ENCODE measurements at regions not wholly inside any gene's neighbourhood (a gene's known extent, or its start where the extent isn't known, plus 50 kb on each side); places are given as distances from the start of the nearest gene placed in this dataset.

DNA sequence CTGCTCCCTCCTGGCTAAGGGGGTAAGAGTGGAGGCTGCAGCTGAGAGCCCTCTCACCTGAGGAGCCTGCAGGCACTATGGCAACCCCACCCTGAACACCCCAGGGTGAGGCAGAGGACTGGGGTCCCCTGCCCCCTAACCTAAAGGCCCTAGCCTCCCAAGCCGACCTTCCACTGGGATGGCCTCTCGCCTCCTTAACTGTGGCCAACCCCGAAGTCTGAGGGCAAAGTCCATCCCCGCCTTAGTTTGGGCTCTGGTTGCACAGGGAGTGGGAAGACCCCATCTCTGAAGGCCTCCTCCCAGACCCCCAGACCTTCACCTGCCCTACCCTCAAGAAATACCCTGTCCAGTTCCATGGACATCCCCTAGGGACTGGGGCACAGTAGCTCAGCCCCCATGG lies 100.6 kb upstream of the PRR23E start:
- Histone ChIP-seq H2BK15ac (ENCODE audit: low read depth, low read length) (no peak overlapping the region), H3K27ac (ENCODE audit: insufficient read length, low read depth, low read length) (no peak overlapping the region), H3K23ac (ENCODE audit: insufficient read length, low read depth, low read length) (no peak overlapping the region), H3K27me3 (ENCODE audit: insufficient read depth, low read length) (no peaks in the 10 kb centered on the region), H3K79me1 (ENCODE audit: insufficient read depth, low read depth, low read length, poor library complexity, severe bottlenecking) (no peaks in the 10 kb centered on the region), H2BK20ac (ENCODE audit: low read depth, low read length, poor library complexity, severe bottlenecking) (no peak overlapping the region), H2BK5ac (ENCODE audit: insufficient read length, low read length) (no peak overlapping the region), H3K56ac (ENCODE audit: insufficient read length, low read depth, low read length) (no peak overlapping the region), H3K79me2 (ENCODE audit: insufficient read depth, low read length) (no peaks in the 10 kb centered on the region), H3K4me2 (ENCODE audit: insufficient read depth, insufficient read length, low read length) (no peak overlapping the region), H3K4me1 (ENCODE audit: insufficient read depth, low read length) (no peaks in the 10 kb centered on the region), H2AFZ (ENCODE audit: low read length) (no peak overlapping the region), H3K18ac (ENCODE audit: insufficient read length, low read depth, low read length) (no peak overlapping the region), H4K5ac (ENCODE audit: insufficient read length, low read depth, low read length) (no peak overlapping the region), H3K9me3 (ENCODE audit: control insufficient read depth, low read depth, low read length) (no peaks in the 10 kb centered on the region), H2BK12ac (ENCODE audit: insufficient read length, low read depth, low read length) (no peak overlapping the region), H4K8ac (replicated peaks; ENCODE audit: insufficient read length, low read depth, low read length) (no peak overlapping the region), H4K20me1 (ENCODE audit: control insufficient read depth, insufficient read depth, insufficient read length) (no peaks in the 10 kb centered on the region), H3K9ac (ENCODE audit: extremely low read depth, insufficient read length, low read length) (no peak overlapping the region), H4K91ac (ENCODE audit: insufficient read length, low read depth, low read length) (no peak overlapping the region), H2AK5ac (ENCODE audit: insufficient read length, low read length) (no peak overlapping the region), H3K4ac (ENCODE audit: low read depth, low read length) (no peak overlapping the region), H2BK120ac (ENCODE audit: low read depth, low read length, poor library complexity, severe bottlenecking) (no peak overlapping the region), H3K14ac (ENCODE audit: insufficient read depth, low read length) (no peak overlapping the region), H3K23me2 (ENCODE audit: insufficient read length, low read depth, low read length, poor library complexity, severe bottlenecking) (no peaks in the 10 kb centered on the region), H3T11ph (ENCODE audit: low read length) (no peak overlapping the region)
- Mint-ChIP-seq H3K4me1 (peaks cover 0 to 23% of the 10 kb centered on the region in 2 experiments; a peak in 3 of 4 replicates), H3K4me3 (no peak overlapping the region), H3K36me3 (ENCODE audit: insufficient read depth in 1 of 3, low read depth in 3 of 3) (peaks cover 0 to 12% (median 3%) of the 10 kb centered on the region in 3 experiments; a peak in 4 of 7 replicates), H3K27me3 (ENCODE audit: low read depth) (peaks cover 7% of the 10 kb centered on the region), H3K9me3 (peaks cover 6 to 13% of the 10 kb centered on the region in 2 experiments; a peak in 4 of 5 replicates), H3K27ac (no peak overlapping the region)
- TF ChIP-seq, protein P1, sequence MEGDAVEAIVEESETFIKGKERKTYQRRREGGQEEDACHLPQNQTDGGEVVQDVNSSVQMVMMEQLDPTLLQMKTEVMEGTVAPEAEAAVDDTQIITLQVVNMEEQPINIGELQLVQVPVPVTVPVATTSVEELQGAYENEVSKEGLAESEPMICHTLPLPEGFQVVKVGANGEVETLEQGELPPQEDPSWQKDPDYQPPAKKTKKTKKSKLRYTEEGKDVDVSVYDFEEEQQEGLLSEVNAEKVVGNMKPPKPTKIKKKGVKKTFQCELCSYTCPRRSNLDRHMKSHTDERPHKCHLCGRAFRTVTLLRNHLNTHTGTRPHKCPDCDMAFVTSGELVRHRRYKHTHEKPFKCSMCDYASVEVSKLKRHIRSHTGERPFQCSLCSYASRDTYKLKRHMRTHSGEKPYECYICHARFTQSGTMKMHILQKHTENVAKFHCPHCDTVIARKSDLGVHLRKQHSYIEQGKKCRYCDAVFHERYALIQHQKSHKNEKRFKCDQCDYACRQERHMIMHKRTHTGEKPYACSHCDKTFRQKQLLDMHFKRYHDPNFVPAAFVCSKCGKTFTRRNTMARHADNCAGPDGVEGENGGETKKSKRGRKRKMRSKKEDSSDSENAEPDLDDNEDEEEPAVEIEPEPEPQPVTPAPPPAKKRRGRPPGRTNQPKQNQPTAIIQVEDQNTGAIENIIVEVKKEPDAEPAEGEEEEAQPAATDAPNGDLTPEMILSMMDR (conservative IDR thresholded peaks at IDR 0.05), result no peak
- DNase-seq, result no peak
- WGBS (ENCODE audit: extremely low coverage, insufficient read length, low lambda C conversion rate), result no CpG with 5 or more reads among the region's 4 CpGs

Data from H9 (cell line).